DMS114 treated with DMSO at 0.1 percent for 48 hours (cell line): ENCODE measurements at regions not wholly inside any gene's neighbourhood (a gene's known extent, or its start where the extent isn't known, plus 50 kb on each side); places are given as distances from the start of the nearest gene placed in this dataset.
"Not testable (repeated sequence)": the region's sequence is repeated elsewhere in the genome, so short reads cannot be mapped to it uniquely, and the experiment has no call there.

Experiments used
- DNase-seq: peaks from one replicate; lab custom pipeline; 2025; ENCODE audit not compliant: unreplicated experiment; lab: John Stamatoyannopoulos, UW

DNA sequence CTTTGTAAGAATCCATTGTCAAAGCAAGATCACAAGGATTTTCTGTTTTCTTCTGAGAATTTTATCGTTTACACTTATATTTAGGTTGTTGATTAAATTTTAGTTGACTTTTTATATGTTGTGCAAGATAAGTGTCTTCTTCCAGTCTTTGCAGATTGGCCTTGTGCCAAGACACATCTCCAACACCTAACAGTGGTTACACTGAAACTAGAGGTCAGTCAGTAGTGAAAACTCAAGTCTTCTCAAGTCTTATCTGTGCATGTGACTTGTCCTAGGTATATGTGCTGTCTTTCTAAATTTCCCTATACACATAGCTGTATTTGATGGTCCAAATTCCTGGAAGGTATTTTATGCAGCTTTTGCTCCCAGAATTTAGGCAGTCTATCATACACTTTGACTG, 1183.2 kb upstream of the B3GALT2 start:
- DNase-seq, result no peak

DNA sequence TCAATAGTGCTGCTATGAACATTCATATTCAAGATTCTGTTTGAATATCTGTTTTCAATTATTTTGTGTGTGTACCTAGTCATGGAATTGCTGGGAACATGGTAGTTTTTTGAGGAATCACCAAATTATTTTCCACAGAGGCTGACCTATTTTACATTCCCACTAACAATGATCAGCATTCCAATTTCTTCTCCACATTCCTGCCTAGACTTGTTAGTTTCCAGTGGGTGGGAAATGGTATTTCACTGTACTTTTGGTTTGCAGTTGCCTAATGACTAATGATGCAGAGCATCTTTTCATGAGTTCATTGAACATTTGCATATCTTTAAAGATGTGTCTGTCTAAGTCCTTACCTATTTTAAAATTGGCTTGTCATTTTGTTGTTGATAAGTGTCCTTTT, 1182.6 kb upstream of the B3GALT2 start:
- no peak for DNase-seq

DNA sequence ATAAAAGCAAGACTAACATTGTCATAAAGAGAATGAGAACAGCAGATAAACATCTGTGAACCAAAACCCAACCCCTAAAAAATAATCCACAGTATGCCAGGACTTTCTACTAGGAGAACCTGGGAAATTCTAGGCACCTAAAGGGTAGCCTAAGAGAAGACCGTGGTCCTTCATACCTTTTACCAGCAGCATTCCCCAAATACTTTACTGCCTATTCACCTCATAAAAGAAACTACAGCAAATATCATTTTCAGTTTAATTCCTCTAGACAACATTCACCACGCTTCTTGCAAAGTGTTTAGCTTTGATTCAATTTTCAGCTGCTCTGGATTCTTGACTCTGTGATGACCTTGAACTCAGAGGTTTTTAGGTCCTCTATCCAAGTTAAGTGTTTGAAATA, 1180.7 kb upstream of the B3GALT2 start:
- DNase-seq, result no peak

DNA sequence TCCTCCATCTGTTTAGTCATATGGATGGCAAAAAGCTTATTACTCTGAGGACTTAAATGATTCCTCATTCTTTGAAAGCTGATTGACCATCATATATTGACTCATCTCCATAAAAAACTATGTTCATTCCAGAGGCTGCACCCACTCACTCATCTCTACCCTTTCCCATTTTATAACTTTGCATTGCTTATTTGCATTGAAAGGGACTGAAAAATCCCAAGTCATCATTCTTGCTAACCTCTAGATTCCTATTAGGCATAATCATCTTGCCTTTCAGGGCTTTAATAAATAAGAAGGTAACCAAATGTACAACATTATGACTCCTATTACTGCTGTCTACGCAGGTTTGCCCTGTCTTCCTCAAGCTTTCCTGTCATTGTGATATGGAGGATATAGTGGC, 1180.3 kb upstream of the B3GALT2 start:
- DNase-seq, result no peak

DNA sequence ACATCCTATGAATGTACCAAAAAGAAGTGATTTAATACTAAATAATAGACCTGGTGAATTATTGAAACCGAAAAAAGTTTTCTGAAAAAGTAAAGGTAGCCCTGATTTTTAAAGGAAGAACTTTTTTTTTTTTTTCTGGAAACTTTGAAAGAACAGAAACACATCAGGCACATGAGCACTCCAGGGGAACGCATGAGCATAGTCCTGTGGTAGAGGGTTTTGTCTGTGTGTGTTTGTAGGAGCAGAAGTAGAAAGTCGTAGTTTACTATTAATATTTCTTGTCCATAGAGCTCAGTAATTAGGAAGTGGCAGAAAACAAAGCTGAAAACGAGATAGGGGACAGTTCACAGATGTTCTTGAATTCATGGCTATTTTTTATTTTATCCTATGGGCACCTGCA, 1175.9 kb upstream of the B3GALT2 start:
- no peak for DNase-seq

DNA sequence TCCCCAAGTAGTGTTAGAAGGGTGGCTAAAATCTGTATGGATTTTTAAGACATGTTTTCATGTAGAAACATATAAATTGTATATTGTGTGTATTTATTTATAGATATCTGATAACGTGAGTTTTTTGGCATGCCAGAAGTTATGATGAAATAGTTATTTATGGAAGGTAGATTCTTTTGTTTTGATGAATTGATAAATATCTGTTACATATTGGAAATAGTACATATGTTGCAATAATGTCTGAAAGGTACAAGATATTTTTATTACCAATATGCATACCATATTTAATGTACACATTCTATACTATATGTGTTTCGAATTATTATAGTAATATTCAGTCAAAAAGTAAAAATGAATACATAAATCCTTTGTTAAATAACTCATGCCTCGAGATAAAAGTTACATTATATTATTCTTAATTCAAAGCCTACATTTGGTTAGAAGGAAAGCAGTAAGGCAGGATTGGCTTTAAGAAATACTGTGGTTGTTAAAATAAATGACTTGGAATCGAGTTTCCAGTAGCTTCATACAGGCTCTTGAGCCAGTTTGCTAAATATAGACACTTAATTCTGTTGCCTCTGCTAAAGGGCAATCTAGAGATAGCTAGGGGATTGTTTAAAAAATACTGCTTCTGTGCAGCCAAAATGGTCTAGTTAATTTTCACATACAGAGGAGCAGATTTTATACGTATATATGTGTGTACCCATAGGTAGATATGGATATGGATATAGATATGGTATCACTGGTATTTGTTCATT, 1175.1 kb upstream of the B3GALT2 start:
- no peak for DNase-seq

DNA sequence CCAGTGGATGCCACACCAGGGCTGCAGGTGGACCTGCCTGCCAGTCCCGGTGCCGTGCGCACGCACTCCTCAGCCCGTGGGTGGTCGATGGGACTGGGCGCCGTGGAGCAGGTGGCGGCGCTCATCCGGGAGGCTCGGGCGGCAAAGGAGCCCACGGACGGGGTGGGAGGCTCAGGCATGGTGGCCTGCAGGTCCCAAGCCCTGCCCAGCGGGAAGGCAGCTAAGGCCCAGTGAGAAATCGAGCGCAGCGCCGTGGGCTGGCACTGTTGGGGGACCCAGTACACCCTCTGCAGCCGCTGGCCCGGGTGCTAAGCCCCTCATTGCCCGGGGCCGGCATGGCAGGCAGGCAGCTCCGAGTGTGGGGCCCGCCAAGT, 1171.8 kb upstream of the B3GALT2 start:
- no peak for DNase-seq

DNA sequence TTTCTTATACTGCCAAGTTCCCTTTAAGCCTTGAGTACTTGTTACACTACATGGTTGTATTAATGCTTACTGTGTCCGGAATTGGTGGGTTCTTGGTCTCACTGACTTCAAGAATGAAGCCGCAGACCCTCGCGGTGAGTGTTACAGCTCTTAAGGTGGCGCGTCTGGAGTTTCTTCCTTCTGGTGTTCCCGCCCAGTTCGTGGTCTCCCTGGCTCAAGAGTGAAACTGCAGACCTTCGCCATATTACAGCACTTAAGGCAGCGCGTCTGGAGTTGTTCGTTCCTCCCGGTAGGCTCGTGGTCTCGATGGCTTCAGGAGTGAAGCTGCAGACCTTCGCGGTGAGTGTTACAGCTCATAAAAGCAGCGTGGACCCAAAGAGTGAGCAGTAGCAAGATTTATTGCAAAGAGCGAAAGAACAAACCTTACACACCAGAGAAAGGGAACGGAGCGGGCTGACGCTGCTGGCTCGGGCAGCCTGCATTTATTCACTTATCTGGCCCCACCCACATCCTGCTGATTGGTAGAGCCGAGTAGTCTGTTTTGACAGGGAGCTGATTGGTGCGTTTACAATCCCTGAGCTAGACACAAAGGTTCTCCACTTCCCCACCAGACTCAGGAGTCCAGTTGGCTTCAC, 1171.3 kb upstream of the B3GALT2 start:
- DNase-seq, result not testable (repeated sequence)

DNA sequence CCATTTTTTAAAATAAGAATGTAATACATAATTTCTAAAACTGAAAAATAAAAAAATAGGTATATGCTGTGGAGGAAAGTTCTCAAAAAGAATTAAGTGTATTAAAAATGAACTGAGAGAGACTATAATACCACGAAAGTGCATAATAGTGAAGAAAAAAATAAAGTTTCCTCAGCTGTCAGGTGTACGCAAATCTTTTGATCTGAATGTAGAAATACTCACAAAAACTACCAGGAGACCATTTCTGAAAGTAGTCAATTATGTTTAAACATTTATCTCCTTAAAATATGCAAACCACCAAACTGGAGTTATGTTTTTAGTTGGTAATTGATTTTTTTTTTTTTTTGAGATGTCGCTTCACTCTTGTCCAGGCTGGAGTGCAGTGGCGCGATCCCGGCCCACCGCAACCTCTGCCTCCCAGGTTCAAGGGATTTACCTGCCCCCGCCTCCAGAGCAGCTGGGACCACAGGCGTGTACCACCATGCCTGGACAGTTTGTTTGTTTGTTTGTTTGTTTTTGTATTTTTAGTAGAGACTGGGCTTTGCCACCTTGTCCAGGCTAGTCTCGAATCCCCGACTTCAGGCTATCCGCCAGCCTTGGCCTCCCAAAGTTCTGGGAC, 1169.2 kb upstream of the B3GALT2 start:
- no peak for DNase-seq

DNA sequence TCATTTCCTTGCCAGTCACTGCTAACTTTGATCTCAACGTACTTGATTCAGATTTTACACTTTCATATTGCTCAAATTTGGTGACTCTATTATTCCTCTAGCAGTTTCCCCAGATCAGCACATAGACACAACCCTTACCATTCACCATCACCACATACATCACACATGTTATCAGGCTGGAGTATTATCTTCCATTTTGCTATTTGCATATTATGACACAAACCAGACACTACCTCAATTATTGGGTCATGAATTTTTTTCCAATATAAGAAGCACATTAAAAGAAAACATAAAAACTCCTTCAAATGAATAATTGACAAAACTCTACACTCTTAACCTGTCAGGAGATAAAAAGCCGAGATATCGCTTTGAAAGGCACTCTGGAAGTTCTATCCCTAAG, 1166.7 kb upstream of the B3GALT2 start:
- no peak for DNase-seq

DNA sequence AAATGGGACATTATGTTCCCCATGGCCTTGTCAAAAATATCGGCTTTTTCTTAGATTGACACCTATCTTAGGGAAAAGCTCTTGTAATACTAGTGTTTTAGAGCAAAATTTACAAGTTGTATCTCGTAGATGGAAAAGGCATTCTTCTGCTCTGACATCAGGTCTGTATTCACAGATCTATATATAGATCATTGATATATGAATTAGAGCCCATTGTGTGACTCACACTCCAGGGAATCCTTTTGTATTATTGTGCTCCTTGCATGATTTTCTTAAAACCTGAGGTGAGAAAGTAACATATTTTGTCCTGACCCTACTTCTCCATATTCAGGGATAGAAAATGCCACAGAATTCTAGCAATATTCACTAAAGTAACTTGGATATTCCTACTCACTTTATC, 1160.8 kb upstream of the B3GALT2 start:
- no peak for DNase-seq

DNA sequence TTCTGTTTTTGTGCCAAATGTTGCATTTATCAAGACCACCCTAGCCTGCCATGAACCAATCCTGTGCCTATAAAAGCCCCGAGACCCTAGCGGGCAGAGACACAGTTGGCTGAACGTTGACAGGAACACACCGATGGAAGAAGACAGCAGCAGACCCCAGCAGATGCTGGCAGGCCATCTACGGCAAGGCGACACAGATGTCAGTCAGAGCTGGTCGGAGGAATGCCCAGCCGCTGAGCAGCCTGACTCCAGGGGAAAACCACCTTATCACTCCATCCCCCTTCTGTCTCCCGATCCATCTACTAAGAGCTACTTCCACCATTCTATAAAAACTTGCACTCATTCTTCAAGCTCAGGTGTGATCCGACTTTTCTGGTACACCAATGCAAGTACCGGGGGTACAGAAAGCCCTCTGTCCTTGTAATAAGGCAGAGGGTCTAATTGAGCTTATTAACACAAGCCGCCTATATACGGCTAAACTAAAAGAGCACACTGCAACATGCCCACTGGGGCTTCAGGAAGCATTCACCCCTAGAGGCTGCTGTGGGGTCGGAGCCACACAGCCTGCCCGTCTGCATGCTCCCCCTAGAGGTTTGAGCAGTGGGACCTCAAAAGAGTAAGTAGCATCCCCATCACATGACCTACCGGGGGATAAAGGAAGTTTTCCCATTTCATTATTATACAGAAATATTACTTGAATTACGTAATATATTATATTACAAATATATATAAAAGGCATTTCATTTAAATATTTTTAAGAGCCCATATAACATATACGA, 1156.3 kb upstream of the B3GALT2 start:
- no peak for DNase-seq

DNA sequence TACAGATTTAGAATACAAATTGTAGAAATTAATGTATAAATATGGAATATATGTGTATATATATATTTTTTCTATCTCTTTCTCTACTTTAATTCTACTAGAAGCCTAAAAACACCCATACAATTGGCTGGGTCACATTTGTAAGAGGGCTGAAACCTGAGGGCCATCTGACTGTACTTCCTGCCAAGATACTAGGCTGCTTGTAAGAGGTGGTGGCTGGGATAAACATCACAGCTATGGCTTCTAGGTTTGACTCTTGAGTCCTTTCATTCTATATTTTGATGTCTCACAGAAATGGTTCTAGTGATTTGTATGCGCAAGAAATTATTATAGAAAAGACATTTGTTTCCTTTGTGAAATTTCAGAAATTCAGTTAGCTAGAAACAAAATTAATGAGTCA, 1155.2 kb upstream of the B3GALT2 start:
- no peak for DNase-seq

DNA sequence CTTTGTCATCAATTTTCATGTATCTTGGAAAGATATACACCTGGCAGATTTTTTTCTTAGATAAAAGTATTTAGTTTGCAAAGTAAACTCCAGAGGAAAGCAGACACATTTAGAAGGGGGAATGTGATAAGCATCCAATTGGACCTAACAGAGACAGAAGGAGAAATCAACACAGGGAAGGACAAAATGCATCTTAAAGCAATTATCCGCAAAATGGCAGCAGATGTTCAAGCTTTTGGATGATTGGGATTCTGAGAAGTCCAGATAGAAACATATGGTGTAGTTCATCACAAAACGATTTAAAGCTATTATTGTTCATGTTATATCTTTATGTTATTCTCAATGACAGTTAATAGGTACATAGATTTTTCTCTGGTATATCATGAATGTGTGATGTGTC, 1153.1 kb upstream of the B3GALT2 start:
- no peak for DNase-seq

DNA sequence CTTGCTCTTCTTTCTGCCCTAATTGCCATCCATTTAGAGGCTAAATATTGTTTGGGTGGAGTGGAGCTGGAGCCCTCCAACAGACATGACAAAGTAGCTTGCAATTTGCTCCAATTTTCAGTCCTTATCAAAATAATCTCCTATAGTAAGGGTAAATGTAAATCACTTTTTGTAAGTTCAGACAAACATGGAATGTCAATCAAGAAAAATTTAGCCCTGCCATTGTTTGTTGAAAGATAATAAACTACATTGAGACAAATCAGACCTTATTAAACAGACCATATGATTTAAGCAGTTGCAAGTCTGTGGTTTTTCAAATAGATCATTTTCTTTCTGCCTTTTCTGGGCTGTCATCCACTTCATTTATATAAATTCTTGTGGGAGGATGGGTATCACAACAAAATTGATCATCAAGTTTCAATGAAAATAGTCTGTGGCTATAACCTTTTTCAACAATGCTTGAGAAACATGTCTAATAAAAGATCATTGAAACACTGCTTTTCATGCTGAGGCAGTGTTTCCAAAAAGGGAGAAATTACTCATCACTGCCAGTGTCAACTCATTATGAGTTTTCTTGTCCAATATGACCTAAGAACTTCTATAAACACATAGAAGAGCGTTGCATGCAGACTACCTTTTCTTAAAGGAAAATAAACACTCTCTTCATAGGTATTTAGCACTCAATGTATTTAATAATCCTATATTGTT, 1152.0 kb upstream of the B3GALT2 start:
- no peak for DNase-seq

DNA sequence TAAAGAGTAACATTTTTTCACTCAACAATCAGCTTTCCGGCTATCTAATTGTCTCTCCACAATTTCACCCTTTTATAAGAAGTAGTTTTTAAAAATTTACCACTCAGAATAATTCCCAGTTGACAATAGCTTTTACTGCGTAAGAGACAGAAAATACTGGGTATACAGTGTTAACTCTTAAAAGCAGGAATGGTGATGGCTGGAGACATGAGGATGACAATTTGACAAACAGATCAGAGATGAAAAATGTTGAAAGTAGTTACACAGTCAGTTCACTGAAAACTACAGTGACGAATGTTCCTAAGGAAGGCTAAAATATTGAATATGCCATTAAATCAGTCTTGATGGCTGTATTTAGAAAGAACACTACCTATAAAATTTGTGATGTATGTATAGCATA, 1146.8 kb upstream of the B3GALT2 start:
- DNase-seq, result no peak

DNA sequence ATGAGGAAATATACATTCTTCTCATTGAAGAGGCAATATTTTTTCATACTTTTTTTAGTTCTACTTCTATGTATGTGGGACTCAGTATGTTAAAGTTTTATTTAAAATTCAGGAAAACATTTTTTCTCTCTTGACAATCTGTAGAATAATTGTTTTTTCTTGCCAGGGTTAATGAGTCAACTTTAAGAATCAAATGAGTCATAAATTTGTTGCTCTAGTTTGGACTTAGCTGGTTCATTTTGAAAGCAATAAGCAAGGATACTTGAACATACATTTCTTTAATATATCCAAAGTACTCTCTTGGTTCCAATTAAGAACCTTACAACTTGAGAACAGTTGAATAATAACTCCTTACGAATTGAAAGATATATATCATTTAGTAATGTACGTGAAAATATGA, 1145.3 kb upstream of the B3GALT2 start:
- no peak for DNase-seq

DNA sequence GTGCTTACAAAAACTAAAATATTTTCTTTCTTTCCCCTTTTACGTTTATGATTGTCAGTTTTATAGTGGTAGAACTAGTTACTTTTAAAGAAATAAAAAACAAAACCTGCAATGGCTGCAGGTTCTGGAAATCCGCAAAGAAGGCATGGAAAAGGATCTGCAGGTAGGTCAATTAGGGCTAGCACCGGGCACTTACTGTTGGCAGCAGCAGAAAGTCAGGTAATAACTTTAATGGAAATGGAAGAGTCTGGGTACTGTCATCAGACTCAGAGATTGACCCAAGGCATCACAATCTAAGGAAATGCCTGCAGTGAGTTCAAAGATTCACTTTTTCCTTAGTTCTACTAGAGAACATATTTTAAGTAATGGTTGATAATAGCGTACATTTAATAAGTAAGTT, 1136.3 kb upstream of the B3GALT2 start:
- no peak for DNase-seq

DNA sequence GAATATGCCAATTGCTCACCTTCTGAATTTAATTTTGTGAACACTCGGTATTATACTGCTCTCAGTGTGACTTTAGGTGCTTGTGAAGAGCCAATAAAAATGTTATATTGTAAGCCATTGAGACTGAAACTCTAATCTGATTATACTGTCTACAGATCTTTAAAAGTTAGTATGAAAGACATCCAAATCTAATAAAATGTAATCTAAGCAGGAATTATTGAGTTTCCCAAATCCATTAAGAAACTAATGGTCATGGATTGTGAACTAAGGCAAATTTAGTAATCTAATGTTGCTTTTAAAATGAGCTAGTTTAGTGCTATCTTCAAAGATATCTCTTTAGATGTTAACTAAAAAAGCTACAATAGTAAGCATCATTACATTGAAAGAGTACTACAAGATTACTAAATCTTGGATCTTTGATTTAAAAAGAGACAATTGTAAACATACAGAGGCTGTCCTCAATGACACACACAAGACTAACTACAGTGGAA, 1132.4 kb upstream of the B3GALT2 start:
- no peak for DNase-seq

DNA sequence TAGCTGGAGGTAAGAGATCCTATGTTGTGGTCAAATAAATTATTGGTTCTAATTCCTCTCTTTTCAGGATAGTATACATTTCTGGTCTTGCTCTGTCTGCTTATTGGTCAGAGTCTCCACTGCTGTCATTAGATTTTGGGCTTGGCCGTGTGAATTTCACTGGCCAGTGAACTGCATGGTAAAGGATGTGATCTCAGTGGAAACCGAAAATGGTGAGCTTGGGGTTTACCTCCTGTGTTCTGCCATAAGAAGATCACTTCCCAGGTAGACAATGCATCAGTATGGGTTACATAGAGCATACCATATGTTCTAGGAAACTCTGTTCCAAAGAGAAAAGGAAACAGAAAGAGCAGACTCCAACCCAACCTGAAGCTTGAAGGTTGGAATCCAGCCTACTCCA, 1123.3 kb upstream of the B3GALT2 start:
- DNase-seq, result no peak

DNA sequence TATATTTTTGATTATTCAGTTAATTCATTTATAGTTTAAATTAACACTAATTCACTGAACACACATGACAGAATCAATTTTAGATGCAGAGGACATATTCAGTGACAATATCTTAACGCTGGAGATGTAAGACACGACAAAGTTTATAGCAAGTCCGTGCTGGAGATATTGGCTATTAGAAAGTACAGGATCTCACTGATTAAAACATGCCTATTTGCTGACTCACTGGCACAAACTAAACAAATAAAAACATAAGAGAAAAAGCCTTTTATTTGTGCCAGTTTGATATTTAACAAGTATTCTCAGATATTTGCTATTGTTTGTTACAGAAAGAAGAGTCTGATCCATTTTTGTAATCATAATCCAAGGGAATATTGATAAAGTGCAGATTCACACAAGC, 1122.9 kb upstream of the B3GALT2 start:
- DNase-seq, result no peak
